ENCODE measurements at regions not wholly inside any gene's neighbourhood (a gene's known extent, or its start where the extent isn't known, plus 50 kb on each side); places are given as distances from the start of the nearest gene placed in this dataset.
"Not testable (repeated sequence)": the region's sequence is repeated elsewhere in the genome, so short reads cannot be mapped to it uniquely, and the experiment has no call there.

DNA sequence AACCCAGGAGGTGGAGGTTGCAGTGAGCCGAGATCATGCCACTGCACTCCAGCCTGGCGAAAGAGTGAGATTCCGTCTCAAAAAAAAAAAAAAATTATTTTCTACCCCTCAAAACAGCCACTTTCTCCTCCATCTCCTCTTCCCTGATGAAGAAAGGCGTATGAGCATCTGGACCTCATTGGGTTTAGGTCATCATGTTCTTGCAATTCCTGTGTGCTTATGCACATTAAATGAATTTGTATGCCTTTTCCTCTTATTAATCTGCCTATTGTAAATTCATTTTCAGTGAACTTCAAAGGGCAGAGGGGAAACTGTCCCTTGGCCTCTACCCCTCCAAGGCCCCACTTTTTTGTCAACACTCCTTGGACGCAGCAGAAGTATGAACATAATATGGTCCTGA is 117.8 kb downstream of the RPLP1 start:
- no peak for DNase-seq (ENCODE audit: low read depth)
- no peak overlapping the region for H3K4me3 ChIP-seq (ENCODE audit: low read depth, low read length)

DNA sequence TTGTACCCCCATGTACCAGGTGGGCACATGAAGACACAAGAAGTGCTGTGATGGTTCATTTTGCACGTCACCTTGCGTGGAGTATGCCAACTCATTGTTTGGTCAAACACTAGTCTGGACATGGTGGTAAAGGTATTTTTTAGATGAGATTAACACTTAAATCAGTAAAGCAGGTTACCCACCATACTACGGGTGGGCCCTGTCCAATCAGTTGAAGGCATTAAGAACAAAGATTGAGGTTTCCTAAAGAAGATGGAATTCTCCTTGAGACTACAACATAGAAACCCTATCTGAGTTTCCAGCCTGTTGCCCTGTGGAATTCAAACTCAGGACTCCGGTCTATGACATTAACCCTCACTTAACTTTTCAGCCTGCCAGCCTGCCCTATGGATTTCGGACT is 118.4 kb downstream of the RPLP1 start:
- H3K4me3 ChIP-seq (ENCODE audit: low read depth, low read length) = no peak overlapping the region
- no peak for DNase-seq (ENCODE audit: low read depth)

DNA sequence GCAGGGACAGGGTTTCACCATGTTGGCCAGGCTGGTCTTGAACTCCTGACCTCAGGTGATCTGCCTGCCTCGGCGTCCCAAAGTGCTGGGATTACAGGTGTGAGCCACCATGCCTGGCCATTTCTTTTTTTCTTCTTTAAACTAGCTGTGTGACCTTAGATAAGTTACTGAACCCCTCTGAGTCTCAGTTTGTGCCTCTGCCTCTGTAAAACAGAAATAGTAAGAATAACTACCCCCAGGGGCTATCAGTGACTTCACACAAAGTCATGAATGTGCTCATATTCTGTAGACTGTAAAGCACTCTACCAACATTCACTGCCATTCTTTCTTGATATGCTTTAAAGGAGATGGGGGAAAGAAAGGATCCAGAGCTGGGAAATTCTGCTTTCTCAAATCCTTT is 120.7 kb downstream of the RPLP1 start:
- not testable (repeated sequence) for DNase-seq (ENCODE audit: low read depth); H3K4me3 ChIP-seq (ENCODE audit: low read depth, low read length)

DNA sequence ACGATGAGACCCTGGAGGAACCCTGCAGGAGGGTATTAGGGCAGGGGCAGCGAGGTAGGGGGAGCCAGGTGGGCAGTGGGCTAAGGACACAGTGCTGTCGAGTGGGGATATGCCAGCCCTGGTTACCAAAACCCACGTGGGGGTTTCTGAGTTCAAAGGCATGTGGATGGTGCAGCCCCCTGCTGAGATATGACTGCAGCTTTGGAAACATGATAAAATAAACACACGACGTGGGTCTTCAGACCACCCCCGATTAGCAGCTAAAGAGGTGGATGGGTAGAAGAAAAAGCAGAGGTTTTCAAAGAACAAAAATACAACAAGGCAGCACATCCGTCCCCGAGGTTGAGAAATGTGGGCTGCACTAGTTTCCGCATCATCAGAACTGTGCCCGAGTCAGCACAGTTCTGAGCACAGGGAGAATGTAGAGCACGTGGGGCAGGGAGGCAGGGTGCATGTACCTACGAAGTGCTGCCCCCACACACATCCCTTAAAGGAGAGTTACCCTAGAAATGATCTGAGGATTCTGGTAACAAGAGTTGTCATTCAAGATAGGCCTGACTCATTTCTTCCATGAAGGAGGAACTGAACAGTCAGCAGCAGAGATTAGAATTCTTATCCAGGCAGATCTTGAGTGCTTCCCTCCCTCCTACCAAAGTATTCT is 121.3 kb downstream of the RPLP1 start:
- no peak overlapping the region for H3K4me3 ChIP-seq (ENCODE audit: low read depth, low read length)
- DNase-seq (ENCODE audit: low read depth) = no peak

- no peak overlapping the region for H3K4me3 ChIP-seq (ENCODE audit: low read depth, low read length)
- no peak for DNase-seq (ENCODE audit: low read depth)
Observed at GRCh38 chr15:69574506-69574905, 121.9 kb downstream of the RPLP1 start.

DNA sequence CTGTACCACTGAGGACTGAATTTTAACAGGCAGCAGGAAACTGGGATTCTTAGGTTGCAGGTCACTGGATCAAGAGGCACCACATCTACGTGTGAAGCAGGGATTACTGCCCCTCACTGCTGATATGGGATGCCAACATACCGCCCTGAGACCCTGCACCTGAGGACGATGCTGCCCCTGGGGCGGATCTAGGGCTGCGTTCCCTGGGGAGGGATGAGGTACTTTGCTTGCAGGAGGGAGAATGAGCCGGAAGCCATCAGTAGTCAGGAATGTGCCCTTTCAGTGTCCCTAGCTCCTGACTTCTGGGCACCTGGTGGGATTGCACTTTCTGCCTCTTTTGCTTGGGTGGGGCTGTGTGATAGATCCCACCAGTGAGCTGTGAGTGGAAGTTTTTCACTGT is 122.8 kb downstream of the RPLP1 start:
- no peak overlapping the region for H3K4me3 ChIP-seq (ENCODE audit: low read depth, low read length)
- DNase-seq (ENCODE audit: low read depth) = no peak

DNA sequence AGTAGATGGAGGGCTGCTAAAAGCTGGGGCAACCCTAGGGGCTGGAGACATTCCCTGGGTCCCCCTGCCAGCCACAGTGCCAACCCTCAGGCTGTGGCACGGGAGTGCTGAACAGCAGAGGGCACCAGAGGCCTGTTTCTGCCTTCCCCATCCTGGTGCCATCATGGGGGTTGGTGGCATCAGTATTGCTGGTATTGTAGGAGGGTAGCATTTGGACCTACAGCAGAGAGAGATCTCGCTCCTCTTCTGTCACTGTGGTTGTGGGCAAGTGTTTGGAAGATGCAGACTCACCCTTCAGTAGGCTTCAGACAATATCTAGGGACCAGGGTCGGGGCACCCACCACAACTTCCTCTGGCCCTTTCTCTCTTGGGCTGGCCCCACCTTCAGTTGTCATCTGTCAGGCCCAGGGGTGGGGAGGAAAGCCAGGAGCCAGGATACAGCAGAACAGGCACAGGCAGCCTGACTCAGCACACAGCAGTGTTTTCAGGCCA is 123.5 kb downstream of the RPLP1 start:
- no peak overlapping the region for H3K4me3 ChIP-seq (ENCODE audit: low read depth, low read length)
- no peak for DNase-seq (ENCODE audit: low read depth)

GRCh38 chr15:69576948-69577351 is 124.3 kb downstream of the RPLP1 start:
- no peak for DNase-seq (ENCODE audit: low read depth)
- H3K4me3 ChIP-seq (ENCODE audit: low read depth, low read length) = no peak overlapping the region

GRCh38 chr15:69577397-69577796 is 124.8 kb downstream of the RPLP1 start:
- no peak for DNase-seq (ENCODE audit: low read depth)
- H3K4me3 ChIP-seq (ENCODE audit: low read depth, low read length) = no peak overlapping the region

- H3K4me3 ChIP-seq (ENCODE audit: low read depth, low read length) = no peak overlapping the region
- DNase-seq (ENCODE audit: low read depth) = no peak
Observed at GRCh38 chr15:69578252-69578651, 125.6 kb downstream of the RPLP1 start.

DNA sequence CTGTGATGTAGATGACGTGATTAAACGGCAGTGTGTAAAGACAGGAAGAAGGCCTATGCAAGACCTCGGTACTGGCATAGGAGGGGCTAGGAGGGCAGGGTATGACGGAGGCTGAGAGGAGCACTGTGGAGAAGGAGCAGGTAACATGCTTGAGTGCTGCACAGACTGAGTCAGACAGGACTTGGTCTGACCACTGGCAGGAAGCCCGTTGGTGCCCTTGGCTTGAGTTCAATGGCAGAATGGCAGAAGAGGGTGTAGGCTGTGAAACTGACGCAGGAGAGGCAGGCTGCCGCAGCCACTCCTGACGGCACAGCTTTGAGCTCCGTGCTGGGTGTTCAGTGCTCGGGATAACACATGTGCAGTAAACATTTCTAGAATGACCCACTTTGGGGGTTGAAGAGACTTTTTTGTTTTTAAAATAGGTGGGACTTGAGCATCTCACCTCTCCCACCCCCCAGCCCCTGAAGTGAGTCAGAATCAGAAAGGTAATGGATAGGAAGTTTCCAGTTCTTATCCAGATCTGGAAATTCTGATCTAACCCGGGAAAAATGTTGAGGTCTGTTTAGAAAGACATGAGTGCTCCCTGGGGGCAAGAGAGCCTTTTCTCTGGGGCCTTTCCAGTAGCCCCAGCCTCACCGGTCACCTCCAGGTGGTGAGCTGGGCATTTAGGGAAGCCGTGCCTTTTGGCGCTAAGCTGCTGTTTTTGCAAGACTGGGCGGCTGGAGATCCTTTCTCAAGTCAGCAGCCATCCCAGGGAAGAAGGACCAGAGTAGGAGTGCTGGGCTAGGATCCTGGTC is 126.4 kb downstream of the RPLP1 start:
- no peak for DNase-seq (ENCODE audit: low read depth)
- no peak overlapping the region for H3K4me3 ChIP-seq (ENCODE audit: low read depth, low read length)

DNA sequence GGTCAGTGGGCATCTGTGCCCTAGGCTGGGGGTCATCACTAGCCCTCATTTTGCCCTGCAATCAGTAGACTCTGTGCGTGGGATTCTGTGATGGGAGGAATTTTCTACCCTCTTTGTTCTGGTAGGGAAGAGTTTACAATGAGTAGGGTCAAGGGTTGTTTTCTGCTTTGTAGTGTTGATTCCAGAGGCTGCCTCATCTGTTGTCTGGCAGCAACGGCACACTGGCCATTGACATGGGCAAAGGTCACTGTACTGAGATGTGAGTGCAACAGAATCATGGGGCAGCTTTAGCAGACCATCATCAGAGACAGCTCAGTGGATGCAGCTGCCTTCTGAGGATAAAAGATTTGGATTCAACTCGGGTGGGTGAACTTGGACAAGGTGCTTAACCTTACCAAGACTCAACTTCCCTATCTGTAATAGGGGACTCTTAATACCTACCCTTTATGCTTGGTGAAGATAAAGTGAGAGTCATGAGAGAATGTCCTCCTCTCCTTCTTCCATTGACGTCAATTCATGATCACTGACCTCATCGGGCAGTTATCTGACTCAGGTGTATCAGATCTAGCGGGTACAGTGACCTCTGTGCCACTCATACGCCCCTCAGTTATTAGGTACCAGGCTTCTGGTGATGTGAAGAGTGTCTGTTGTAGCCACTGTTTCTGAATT is 127.5 kb downstream of the RPLP1 start:
- no peak overlapping the region for H3K4me3 ChIP-seq (ENCODE audit: low read depth, low read length)
- DNase-seq (ENCODE audit: low read depth) = no peak

DNA sequence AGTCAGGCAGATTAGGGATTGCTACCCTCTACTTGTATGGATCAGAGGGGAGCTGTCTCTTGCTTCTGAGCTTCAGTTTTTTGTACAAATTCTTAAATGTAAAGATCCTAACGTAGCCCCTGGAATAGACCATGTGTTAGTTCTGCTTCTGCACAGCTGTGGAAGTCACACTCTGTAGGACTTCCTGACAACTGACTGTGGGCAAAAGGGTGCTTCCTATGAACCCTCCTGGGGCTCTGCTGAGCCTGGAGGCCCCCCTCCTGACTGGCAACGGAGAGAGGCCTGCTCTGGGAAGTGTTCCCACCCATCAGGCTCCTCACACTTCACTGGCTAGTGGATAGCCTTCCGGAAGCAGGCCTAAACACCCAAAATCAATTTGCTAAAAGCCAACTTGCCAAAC is 131.0 kb downstream of the RPLP1 start:
- H3K4me3 ChIP-seq (ENCODE audit: low read depth, low read length) = no peak overlapping the region
- DNase-seq (ENCODE audit: low read depth) = no peak

DNA sequence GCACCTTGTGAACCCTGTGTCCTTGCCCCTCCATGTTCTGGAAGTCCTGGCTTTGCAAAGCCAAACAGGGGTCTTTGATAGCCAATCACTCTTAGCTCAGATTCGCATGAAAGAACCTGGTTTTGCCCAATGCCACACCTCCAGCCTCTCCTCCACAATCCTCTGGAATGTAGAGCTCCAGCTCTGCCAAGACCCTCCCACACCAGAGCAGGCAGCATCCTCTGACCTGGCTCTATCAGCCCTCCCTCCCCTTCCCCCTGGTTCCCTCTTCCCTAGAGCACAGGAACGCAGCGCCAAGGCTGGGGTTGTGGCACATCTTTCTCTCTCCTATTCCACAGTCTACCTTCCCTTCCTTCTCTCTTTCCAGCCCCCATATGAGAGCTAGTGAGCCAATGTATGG is 133.3 kb downstream of the RPLP1 start:
- no peak overlapping the region for H3K4me3 ChIP-seq (ENCODE audit: low read depth, low read length)
- no peak for DNase-seq (ENCODE audit: low read depth)

- H3K4me3 ChIP-seq (ENCODE audit: low read depth, low read length) = no peak overlapping the region
Observed at GRCh38 chr15:69586721-69587120, 134.1 kb downstream of the RPLP1 start.

GRCh38 chr15:69587723-69588426 is 135.3 kb downstream of the RPLP1 start:
- DNase-seq (ENCODE audit: low read depth) = no peak
- no peak overlapping the region for H3K4me3 ChIP-seq (ENCODE audit: low read depth, low read length)

More at GRCh38 chr15:69586721-69587120, 134.1 kb downstream of the RPLP1 start:
- no peak for DNase-seq (ENCODE audit: low read depth)

DNA sequence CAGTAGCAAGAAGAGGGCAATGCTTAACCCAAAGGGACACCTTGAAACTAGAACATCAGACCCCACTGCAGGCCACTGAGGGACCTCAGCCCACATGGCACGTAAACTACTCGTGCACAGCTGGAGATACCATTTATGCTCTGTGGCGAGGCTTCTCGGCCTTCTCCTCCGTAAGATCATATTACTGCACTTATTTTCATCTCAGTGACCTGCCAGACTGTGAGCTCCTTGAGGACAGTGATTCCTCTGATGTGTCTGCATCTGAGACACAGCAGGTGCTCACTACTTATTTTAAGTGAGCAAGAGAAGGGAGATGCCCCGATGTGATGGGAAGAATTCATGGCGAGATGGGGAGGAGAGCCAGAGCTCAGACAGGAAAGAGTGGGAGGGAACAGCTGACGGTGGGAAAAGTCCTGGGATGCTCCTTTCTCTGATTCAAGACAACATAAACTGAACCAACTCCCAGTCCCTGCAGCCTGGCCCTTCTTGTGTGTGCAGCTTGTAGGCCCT is 137.6 kb downstream of the RPLP1 start:
- H3K4me3 ChIP-seq (ENCODE audit: low read depth, low read length) = no peak overlapping the region
- no peak for DNase-seq (ENCODE audit: low read depth)

GRCh38 chr15:69590932-69591524 is 138.4 kb downstream of the RPLP1 start:
- DNase-seq (ENCODE audit: low read depth) = no peak
- H3K4me3 ChIP-seq (ENCODE audit: low read depth, low read length) = no peak overlapping the region

- no peak overlapping the region for H3K4me3 ChIP-seq (ENCODE audit: low read depth, low read length)
- no peak for DNase-seq (ENCODE audit: low read depth)
Observed at GRCh38 chr15:69591905-69592508, 139.4 kb downstream of the RPLP1 start.
